Loucy (cell line): ENCODE measurements at regions not wholly inside any gene's neighbourhood (a gene's known extent, or its start where the extent isn't known, plus 50 kb on each side); places are given as distances from the start of the nearest gene placed in this dataset.

Experiments used
- CTCF ChIP-seq: fragments of 200-600 bp; sonication (generic); conservative IDR thresholded peaks from 2 replicates; pipeline ENCODE4 v1.5.1; 2014; ENCODE audit warnings: mild to moderate bottlenecking, antibody characterized with exemption, low read length
- EZH2phosphoT487 ChIP-seq: fragments of 200-600 bp; IDR thresholded peaks from 2 replicates; pipeline ENCODE4 v1.6.1; 2018; ENCODE audit warnings: antibody characterized with exemption, mild to moderate bottlenecking, moderate library complexity, borderline replicate concordance

GRCh38 chr11:130582176-130582575 is 133.7 kb downstream of the ADAMTS15 start:
- TF ChIP-seq CTCF, result no peak
- no peak for TF ChIP-seq EZH2phosphoT487
